Esophagus squamous epithelium (tissue), 4 donors: ENCODE measurements at regions not wholly inside any gene's neighbourhood (a gene's known extent, or its start where the extent isn't known, plus 50 kb on each side); places are given as distances from the start of the nearest gene placed in this dataset.
"Not testable (repeated sequence)": the region's sequence is repeated elsewhere in the genome, so short reads cannot be mapped to it uniquely, and the experiment has no call there.

Experiments
- CTCF ChIP-seq, 6 experiments: fragments of 450-650 bp in 4 of 6; fragments of 200-600 bp in 2 of 6; sonication (generic) in 2 of 6; IDR thresholded peaks; one replicate each; pipeline ENCODE4 v1.5.1; 2016 to 2019; ENCODE audit warnings: antibody characterized with exemption in 6 of 6, mild to moderate bottlenecking in 4 of 6, moderate library complexity in 4 of 6
- POLR2A ChIP-seq, 4 donors: fragments of 450-650 bp; IDR thresholded peaks; one replicate each; pipeline ENCODE4 v1.6.1; 2017; ENCODE audit warnings: antibody characterized with exemption in 4 of 4, mild to moderate bottlenecking in 4 of 4, moderate library complexity in 3 of 4

DNA sequence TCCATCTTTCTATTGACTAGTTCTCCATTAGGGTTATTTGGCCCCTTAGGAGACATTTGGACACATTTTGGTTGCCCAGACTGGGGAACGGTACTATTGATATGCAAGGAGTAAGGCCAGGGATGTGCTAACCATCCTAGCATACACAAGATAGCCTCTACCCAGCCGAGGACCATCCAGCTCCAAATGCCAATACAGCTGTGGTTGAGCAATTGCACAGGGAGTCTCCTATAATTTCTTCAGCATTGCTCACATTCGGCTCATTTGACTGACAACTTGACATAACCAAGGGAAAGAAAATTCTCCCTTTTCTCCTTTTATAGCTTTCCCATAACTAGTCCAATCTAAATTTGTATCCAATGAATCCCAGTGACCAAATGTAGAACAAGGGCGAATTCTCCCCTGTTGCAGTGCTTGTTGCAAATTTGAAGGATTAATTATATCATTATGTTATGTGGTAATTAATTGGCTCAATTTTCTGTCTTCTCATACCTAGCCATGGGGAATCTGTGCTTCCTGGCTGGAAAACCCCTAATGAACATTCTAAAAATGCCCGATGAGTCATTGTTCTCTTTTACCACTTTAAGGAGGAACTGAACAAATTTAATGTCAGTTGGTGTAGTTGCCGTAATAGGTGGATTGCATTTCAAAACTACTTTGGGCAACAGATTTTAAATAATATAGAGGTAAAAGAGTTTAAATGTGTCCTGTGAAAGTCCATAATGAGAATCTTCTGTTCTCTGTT, 1625.3 kb downstream of the CDY2B start:
- TF ChIP-seq POLR2A, CTCF (IDR thresholded peaks at IDR 0.05): not testable (repeated sequence)
